ENCODE measurements at regions not wholly inside any gene's neighbourhood (a gene's known extent, or its start where the extent isn't known, plus 50 kb on each side); places are given as distances from the start of the nearest gene placed in this dataset.
A peak's percentile ranks its signal among the peaks of the same experiment; 100 is the strongest.

DNA sequence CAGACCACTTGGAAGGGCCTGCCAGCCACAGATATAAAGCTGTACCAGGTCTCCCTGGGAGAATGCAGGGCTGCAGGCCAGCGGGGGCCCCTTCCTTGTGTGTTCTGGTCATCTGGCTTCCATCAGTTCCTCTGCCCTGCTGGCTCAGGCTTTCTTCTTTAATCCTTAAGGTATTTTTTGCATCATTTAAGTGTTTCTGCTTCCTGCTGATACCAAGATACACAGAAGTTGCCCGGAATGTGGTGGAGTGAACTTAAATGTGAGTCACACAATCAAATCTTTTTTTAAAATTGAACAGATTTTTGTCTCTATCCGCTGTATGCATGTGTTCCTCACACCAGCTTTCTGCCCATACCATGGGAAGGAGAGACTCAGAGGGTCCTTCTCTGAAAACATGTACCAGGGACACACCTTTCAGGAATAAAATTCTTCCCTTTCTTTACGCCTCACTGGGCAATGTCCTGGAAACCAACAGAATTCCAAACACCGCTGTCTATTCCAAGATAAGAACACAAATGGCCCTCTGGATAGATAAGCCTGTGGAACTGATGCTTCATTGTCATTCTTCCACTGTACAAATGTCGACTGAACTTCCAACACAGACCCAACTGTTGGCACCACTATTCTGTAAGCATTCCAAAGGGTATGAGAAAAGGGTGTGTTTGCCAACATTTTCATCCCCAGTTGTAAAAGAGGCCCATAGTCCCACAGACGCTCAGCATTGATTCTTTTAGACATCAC, 206.2 kb upstream of the MYLIP start:
- TF ChIP-seq, protein P1, sequence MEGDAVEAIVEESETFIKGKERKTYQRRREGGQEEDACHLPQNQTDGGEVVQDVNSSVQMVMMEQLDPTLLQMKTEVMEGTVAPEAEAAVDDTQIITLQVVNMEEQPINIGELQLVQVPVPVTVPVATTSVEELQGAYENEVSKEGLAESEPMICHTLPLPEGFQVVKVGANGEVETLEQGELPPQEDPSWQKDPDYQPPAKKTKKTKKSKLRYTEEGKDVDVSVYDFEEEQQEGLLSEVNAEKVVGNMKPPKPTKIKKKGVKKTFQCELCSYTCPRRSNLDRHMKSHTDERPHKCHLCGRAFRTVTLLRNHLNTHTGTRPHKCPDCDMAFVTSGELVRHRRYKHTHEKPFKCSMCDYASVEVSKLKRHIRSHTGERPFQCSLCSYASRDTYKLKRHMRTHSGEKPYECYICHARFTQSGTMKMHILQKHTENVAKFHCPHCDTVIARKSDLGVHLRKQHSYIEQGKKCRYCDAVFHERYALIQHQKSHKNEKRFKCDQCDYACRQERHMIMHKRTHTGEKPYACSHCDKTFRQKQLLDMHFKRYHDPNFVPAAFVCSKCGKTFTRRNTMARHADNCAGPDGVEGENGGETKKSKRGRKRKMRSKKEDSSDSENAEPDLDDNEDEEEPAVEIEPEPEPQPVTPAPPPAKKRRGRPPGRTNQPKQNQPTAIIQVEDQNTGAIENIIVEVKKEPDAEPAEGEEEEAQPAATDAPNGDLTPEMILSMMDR (IDR thresholded peaks at IDR 0.05) = no peak
- no peak for TF ChIP-seq POLR2A (IDR thresholded peaks at IDR 0.05)

DNA sequence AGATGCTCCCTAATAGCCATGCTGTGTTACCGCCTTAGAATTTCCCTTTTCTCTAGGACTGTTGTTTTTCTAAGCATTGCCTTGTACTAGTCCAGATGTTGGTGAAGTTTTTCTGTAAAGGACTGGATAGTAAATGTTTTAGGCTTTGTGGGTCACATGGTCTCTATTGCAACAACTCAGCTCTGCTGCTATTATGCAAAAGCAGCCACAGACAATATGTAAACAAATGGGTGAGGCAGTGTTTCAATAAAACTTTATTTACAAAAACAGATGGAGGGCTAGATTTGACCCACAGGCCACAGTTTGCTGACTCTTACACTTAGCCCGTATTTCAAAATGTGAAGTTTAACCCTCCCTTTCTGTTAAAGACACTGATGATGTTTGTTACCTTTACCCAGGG, 207.6 kb upstream of the MYLIP start:
- H3K4me3 ChIP-seq = no peak overlapping the region
- H3K9me3 ChIP-seq = no peaks in the 10 kb centered on the region
- no peaks in the 10 kb centered on the region for H3K4me1 ChIP-seq
- no peak for DNase-seq
- no peaks in the 10 kb centered on the region for H3K27me3 ChIP-seq
- no peaks in the 10 kb centered on the region for H3K36me3 ChIP-seq
- H3K27ac ChIP-seq = no peak overlapping the region
- intact Hi-C loops (cut with DNase I; ENCODE audit: low total_unique reads) = no loop called here
- TF ChIP-seq, protein P1 (IDR thresholded peaks at IDR 0.05) = no peak
- no peak for TF ChIP-seq POLR2A (IDR thresholded peaks at IDR 0.05)

More for the DNA sequence above, 206.2 kb upstream of the MYLIP start:
- H3K27ac ChIP-seq = peak overlapping the region; percentile 20 to 31
- DNase-seq = peak; percentile 30 to 53
- no peaks in the 10 kb centered on the region for H3K27me3 ChIP-seq
- intact Hi-C loops (cut with DNase I; ENCODE audit: low total_unique reads) = no loop called here
- no peaks in the 10 kb centered on the region for H3K36me3 ChIP-seq
- no peaks in the 10 kb centered on the region for H3K4me1 ChIP-seq
- no peak overlapping the region for H3K4me3 ChIP-seq
- H3K9me3 ChIP-seq = no peaks in the 10 kb centered on the region

DNA sequence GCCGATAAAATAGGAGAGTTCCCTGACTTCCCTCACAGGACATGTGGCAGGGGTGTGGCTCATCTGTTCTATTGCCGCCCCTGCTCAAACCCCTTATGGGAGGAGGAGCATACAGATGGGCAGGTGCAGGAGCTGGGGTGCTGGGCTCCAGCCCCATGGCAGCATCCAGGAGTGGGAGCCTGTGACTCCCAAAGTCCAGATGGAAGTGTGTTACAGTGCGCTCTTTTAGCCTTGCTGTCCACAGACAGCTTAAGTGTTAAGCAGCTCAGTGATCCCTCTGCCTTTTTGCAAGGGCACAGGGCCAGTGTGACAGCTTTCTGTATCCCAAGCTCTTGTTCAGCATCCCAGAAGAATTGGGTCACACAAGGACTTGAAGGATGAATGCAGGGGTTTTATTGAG, 212.3 kb upstream of the MYLIP start:
- Histone ChIP-seq H3K27ac (no peak overlapping the region), H3K9me3 (no peaks in the 10 kb centered on the region), H3K4me3 (no peak overlapping the region), H3K4me1 (no peaks in the 10 kb centered on the region), H3K36me3 (no peaks in the 10 kb centered on the region), H3K27me3 (no peaks in the 10 kb centered on the region)
- intact Hi-C loops (cut with DNase I; ENCODE audit: low total_unique reads) = no loop called here
- DNase-seq = no peak
- TF ChIP-seq POLR2A (IDR thresholded peaks at IDR 0.05) = no peak
- TF ChIP-seq, protein P1 (IDR thresholded peaks at IDR 0.05) = no peak

DNA sequence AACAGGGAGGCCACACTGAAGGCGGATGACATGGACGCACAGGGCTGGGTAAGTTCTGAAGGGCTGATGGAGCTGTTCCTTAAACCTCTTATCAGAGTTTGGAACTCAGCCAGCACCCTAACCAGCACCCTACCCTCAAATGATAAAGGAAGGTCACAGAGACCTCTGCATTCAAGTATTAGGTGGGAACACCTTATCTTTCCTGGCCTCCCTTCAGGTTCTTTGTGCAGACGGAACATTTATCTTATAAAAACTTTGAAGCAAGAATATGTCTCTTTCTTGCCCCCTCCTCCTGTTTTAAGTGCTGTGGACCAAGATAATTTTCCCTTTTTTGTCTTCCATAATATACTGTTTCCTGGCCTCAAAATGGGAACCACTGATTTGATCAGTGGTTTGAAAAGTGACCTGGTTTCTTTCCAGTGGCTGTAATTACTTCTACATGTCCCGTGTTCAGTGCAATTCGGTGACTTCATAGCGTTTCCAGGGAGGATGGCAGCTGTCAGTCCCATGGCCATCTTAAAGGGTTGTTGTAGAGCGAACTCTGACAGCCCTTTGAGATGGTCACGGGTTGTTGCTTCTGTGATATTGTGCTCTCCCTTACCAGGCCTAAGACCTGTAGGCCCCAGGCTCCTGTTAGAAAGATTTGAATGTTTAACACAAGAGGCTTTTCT, 213.2 kb upstream of the MYLIP start:
- Histone ChIP-seq H3K9me3 (no peaks in the 10 kb centered on the region), H3K36me3 (no peaks in the 10 kb centered on the region), H3K4me1 (no peaks in the 10 kb centered on the region), H3K27me3 (no peaks in the 10 kb centered on the region), H3K27ac (no peak overlapping the region), H3K4me3 (no peak overlapping the region)
- DNase-seq = no peak
- intact Hi-C loops (cut with DNase I; ENCODE audit: low total_unique reads) = no loop called here
- no peak for TF ChIP-seq POLR2A (IDR thresholded peaks at IDR 0.05)
- TF ChIP-seq, protein P1 (IDR thresholded peaks at IDR 0.05) = no peak

DNA sequence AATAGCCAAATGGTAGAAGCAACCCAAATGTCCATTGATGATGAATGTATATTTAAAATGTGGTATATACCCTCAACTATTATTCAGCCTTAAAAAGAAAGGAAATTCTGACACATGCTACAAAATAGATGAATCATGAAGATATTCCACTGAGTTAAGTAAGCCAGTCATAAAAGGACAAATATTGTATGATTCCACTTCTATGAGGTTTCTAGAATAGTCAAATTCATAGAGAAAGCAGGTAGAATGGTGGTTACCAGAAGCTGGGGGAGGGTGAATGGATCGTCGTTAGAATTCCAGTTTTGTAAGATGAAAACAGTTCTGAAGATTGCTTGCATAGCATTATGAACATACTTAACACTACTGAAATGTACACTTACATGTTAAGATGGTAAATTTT, 214.3 kb upstream of the MYLIP start:
- Histone ChIP-seq H3K36me3 (no peaks in the 10 kb centered on the region), H3K4me1 (no peaks in the 10 kb centered on the region), H3K27me3 (no peaks in the 10 kb centered on the region), H3K27ac (no peak overlapping the region), H3K9me3 (no peaks in the 10 kb centered on the region), H3K4me3 (no peak overlapping the region)
- intact Hi-C loops (cut with DNase I; ENCODE audit: low total_unique reads) = no loop called here
- TF ChIP-seq, protein P1 (IDR thresholded peaks at IDR 0.05) = no peak
- no peak for TF ChIP-seq POLR2A (IDR thresholded peaks at IDR 0.05)
- DNase-seq = no peak

Measured in uterus (tissue), 3 donors.